ENCODE measurements at regions not wholly inside any gene's neighbourhood (a gene's known extent, or its start where the extent isn't known, plus 50 kb on each side); places are given as distances from the start of the nearest gene placed in this dataset.

DNA sequence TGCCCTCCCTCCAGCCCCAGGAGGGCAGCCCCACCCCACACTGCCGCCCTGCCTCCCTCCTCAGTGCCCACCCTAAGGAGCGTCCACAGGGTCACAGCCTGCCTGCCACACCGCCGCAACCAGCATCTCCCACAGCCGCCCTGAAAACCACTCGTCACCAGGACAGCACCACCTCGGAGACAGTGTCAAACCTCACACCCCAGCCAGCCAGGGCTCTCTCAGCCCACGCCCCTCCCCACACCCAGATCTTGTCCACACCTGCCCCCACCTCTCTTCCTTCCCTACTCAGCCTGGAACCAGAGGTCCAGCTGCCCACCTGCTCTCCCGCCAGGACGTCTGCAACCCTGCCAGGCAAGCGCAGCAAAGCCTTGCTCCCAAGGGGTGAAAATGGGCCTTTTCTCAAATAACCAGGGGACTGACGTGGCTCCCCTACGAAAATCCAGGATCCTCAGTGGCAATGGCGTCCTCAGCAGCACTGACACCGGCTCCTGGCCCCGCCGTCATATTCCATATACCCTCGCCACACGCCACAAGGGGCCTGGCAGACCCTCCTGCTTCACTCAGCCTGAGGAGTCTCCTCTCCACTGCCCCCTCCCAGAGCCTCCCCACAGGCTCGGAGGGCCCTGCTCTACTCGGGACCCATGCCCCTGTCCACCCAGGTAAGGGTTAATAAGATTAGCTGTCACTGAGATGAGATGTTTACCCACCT, 71.0 kb upstream of the ADAMTS2 start:
- Histone ChIP-seq H4K20me1 (ENCODE audit: control insufficient read depth, insufficient read depth) (no peaks in the 10 kb centered on the region), H3K9ac (ENCODE audit: control insufficient read depth, insufficient read depth, low read length) (no peak overlapping the region), H3K9me3 (replicated peaks; ENCODE audit: control insufficient read depth, insufficient read depth, low read length) (no peaks in the 10 kb centered on the region), H3K79me2 (ENCODE audit: control insufficient read depth, insufficient read depth, low read length) (no peaks in the 10 kb centered on the region), H3K4me1 (ENCODE audit: control insufficient read depth, insufficient read depth, low read length) (no peaks in the 10 kb centered on the region), H3K27ac (ENCODE audit: control insufficient read depth, insufficient read depth) (no peak overlapping the region), H3K36me3 (ENCODE audit: control insufficient read depth in 2 of 2, insufficient read depth in 2 of 2, low read length in 1 of 2) (no peaks in the 10 kb centered on the region), H3K27me3 (replicated peaks in 1 of 2; ENCODE audit: control insufficient read depth in 2 of 2, insufficient read depth in 2 of 2, low read length in 1 of 2) (no peaks in the 10 kb centered on the region), H3K4me2 (ENCODE audit: control insufficient read depth, insufficient read depth) (no peak overlapping the region), H3K4me3 (no peak overlapping the region), H2AFZ (ENCODE audit: control insufficient read depth, low read depth, low read length) (no peak overlapping the region)
- CTCF ChIA-PET: no interaction called here
- BruUV-seq (replicated peaks): no TSS peak
- DNase-seq (ENCODE audit: low read depth, low spot score) (no peak), ATAC-seq (no peak), FAIRE-seq (no peak)
- intact Hi-C loops (cut with micrococcal nuclease; ENCODE audit: unreplicated experiment): no loop called here
- POLR2A ChIA-PET: no interaction called here
- in situ Hi-C loops (cut with MboI): no loop called here
- 36% methylated on average over 19 of the region's 21 CpGs for WGBS (ENCODE audit: insufficient coverage, insufficient replicate concordance, low lambda C conversion rate, missing lambda C conversion rate)
- SMC1A ChIA-PET (ENCODE audit: uncharacterized antibody, unreplicated experiment): no interaction called here
- RAD21 ChIA-PET (ENCODE audit: unreplicated experiment): no interaction called here
- TF ChIP-seq BMI1 (IDR thresholded peaks at IDR 0.05; ENCODE audit: borderline replicate concordance) (no peak), SREBF2 (IDR thresholded peaks at IDR 0.05; ENCODE audit: low read length) (no peak), EZH2 (IDR thresholded peaks at IDR 0.05; ENCODE audit: borderline replicate concordance, control insufficient read depth, low read depth, low read length) (no peak), MTA3 (IDR thresholded peaks at IDR 0.05; ENCODE audit: borderline replicate concordance, low read length) (no peak), ZNF24 (IDR thresholded peaks at IDR 0.05) (no peak), MYB (IDR thresholded peaks at IDR 0.05; ENCODE audit: borderline replicate concordance, low read depth, low read length) (no peak), JUNB (IDR thresholded peaks at IDR 0.05) (no peak), EED (IDR thresholded peaks at IDR 0.05; ENCODE audit: low read depth) (no peak), POLR2AphosphoS5 (IDR thresholded peaks at IDR 0.05; ENCODE audit: low read length) (no peak)
- TF ChIP-seq, protein P1, sequence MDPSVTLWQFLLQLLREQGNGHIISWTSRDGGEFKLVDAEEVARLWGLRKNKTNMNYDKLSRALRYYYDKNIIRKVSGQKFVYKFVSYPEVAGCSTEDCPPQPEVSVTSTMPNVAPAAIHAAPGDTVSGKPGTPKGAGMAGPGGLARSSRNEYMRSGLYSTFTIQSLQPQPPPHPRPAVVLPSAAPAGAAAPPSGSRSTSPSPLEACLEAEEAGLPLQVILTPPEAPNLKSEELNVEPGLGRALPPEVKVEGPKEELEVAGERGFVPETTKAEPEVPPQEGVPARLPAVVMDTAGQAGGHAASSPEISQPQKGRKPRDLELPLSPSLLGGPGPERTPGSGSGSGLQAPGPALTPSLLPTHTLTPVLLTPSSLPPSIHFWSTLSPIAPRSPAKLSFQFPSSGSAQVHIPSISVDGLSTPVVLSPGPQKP (IDR thresholded peaks at IDR 0.05; ENCODE audit: low read depth, low read length): no peak
- TF ChIP-seq, protein P2, sequence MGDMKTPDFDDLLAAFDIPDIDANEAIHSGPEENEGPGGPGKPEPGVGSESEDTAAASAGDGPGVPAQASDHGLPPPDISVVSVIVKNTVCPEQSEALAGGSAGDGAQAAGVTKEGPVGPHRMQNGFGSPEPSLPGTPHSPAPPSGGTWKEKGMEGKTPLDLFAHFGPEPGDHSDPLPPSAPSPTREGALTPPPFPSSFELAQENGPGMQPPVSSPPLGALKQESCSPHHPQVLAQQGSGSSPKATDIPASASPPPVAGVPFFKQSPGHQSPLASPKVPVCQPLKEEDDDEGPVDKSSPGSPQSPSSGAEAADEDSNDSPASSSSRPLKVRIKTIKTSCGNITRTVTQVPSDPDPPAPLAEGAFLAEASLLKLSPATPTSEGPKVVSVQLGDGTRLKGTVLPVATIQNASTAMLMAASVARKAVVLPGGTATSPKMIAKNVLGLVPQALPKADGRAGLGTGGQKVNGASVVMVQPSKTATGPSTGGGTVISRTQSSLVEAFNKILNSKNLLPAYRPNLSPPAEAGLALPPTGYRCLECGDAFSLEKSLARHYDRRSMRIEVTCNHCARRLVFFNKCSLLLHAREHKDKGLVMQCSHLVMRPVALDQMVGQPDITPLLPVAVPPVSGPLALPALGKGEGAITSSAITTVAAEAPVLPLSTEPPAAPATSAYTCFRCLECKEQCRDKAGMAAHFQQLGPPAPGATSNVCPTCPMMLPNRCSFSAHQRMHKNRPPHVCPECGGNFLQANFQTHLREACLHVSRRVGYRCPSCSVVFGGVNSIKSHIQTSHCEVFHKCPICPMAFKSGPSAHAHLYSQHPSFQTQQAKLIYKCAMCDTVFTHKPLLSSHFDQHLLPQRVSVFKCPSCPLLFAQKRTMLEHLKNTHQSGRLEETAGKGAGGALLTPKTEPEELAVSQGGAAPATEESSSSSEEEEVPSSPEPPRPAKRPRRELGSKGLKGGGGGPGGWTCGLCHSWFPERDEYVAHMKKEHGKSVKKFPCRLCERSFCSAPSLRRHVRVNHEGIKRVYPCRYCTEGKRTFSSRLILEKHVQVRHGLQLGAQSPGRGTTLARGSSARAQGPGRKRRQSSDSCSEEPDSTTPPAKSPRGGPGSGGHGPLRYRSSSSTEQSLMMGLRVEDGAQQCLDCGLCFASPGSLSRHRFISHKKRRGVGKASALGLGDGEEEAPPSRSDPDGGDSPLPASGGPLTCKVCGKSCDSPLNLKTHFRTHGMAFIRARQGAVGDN (IDR thresholded peaks at IDR 0.05): no peak
- TF ChIP-seq, protein P3, sequence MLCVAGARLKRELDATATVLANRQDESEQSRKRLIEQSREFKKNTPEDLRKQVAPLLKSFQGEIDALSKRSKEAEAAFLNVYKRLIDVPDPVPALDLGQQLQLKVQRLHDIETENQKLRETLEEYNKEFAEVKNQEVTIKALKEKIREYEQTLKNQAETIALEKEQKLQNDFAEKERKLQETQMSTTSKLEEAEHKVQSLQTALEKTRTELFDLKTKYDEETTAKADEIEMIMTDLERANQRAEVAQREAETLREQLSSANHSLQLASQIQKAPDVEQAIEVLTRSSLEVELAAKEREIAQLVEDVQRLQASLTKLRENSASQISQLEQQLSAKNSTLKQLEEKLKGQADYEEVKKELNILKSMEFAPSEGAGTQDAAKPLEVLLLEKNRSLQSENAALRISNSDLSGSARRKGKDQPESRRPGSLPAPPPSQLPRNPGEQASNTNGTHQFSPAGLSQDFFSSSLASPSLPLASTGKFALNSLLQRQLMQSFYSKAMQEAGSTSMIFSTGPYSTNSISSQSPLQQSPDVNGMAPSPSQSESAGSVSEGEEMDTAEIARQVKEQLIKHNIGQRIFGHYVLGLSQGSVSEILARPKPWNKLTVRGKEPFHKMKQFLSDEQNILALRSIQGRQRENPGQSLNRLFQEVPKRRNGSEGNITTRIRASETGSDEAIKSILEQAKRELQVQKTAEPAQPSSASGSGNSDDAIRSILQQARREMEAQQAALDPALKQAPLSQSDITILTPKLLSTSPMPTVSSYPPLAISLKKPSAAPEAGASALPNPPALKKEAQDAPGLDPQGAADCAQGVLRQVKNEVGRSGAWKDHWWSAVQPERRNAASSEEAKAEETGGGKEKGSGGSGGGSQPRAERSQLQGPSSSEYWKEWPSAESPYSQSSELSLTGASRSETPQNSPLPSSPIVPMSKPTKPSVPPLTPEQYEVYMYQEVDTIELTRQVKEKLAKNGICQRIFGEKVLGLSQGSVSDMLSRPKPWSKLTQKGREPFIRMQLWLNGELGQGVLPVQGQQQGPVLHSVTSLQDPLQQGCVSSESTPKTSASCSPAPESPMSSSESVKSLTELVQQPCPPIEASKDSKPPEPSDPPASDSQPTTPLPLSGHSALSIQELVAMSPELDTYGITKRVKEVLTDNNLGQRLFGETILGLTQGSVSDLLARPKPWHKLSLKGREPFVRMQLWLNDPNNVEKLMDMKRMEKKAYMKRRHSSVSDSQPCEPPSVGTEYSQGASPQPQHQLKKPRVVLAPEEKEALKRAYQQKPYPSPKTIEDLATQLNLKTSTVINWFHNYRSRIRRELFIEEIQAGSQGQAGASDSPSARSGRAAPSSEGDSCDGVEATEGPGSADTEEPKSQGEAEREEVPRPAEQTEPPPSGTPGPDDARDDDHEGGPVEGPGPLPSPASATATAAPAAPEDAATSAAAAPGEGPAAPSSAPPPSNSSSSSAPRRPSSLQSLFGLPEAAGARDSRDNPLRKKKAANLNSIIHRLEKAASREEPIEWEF (IDR thresholded peaks at IDR 0.05; ENCODE audit: insufficient replicate concordance, low read depth, low read length): no peak
- TF ChIP-seq, protein P4, sequence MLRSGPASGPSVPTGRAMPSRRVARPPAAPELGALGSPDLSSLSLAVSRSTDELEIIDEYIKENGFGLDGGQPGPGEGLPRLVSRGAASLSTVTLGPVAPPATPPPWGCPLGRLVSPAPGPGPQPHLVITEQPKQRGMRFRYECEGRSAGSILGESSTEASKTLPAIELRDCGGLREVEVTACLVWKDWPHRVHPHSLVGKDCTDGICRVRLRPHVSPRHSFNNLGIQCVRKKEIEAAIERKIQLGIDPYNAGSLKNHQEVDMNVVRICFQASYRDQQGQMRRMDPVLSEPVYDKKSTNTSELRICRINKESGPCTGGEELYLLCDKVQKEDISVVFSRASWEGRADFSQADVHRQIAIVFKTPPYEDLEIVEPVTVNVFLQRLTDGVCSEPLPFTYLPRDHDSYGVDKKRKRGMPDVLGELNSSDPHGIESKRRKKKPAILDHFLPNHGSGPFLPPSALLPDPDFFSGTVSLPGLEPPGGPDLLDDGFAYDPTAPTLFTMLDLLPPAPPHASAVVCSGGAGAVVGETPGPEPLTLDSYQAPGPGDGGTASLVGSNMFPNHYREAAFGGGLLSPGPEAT (IDR thresholded peaks at IDR 0.05; ENCODE audit: low read depth): no peak
